ENCODE measurements at regions not wholly inside any gene's neighbourhood (a gene's known extent, or its start where the extent isn't known, plus 50 kb on each side); places are given as distances from the start of the nearest gene placed in this dataset.
A peak's percentile ranks its signal among the peaks of the same experiment; 100 is the strongest.

DNA sequence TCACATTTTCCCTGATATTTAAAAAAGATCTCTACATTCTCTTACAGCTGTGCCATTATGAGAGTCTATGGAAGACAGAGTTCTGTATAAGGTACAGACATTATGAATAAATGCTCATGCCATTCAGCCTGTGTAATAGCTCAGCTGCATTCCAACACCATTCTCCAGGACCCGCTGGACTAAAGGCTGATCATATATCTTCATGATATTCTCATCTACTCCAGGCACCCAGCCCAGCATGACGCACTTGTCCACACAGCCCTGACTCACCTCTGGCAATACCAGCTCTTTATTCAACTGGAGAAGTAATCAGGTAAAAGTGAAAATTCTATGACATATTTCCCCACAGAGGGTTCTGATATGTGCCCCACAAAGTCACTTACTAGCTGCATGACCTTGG lies 437.5 kb upstream of the FGF16 start:
- H2AK9ac ChIP-seq (replicated peaks; ENCODE audit: low read depth, low read length, poor library complexity), result no peak overlapping the region
- H2BK5ac ChIP-seq (ENCODE audit: low read depth, low read length, poor library complexity, severe bottlenecking), result no peak overlapping the region
- no peak for ATAC-seq (ENCODE audit: low read depth)
- dilution Hi-C loops (cut with HindIII; ENCODE audit: low sequenced_read_pairs, unreplicated experiment), result no loop called here
- no peak overlapping the region for H4K5ac ChIP-seq (ENCODE audit: low read depth, low read length)
- BruUV-seq (replicated peaks), result no TSS peak
- H3K14ac ChIP-seq (replicated peaks; ENCODE audit: low read depth, low read length), result no peak overlapping the region
- no peak overlapping the region for H2BK120ac ChIP-seq (ENCODE audit: low read depth, low read length)
- no CpG with 5 or more reads among the region's 2 CpGs for WGBS, 2 experiments (ENCODE audit: extremely low coverage in 2 of 2, insufficient read length in 1 of 2)
- no peak overlapping the region for H3K4ac ChIP-seq (ENCODE audit: low read depth, low read length)
- POLR2A ChIA-PET (ENCODE audit: unreplicated experiment), result no interaction called here
- DNase-seq, result peak; percentile 35
- no peak overlapping the region for H2AFZ ChIP-seq (replicated peaks; ENCODE audit: low read length, poor library complexity)
- H4K20me1 ChIP-seq (ENCODE audit: insufficient read depth, low read length), result no peaks in the 10 kb centered on the region
- H3K36me3 ChIP-seq (ENCODE audit: control insufficient read depth, insufficient read depth, low read length), result no peaks in the 10 kb centered on the region
- no peaks in the 10 kb centered on the region for H3K9me3 ChIP-seq (ENCODE audit: control insufficient read depth, insufficient read depth, low read length)
- no peaks in the 10 kb centered on the region for H3K79me1 ChIP-seq (ENCODE audit: low read depth in 1 of 2, low read length in 2 of 2)
- in situ Hi-C loops (cut with MboI; ENCODE audit: low sequenced_read_pairs), result no loop called here
- no peak overlapping the region for H3K23ac ChIP-seq (ENCODE audit: low read depth, low read length)
- TF ChIP-seq RFX5 (IDR thresholded peaks at IDR 0.05; ENCODE audit: low read depth, low read length), result no peak
- TF ChIP-seq NFE2L2 (IDR thresholded peaks at IDR 0.05; ENCODE audit: low read depth, low read length), result no peak
- no peak for TF ChIP-seq RAD21 (IDR thresholded peaks at IDR 0.05; ENCODE audit: low read length)
- TF ChIP-seq FOS (IDR thresholded peaks at IDR 0.05; ENCODE audit: low read depth, low read length), result no peak
- H3K4me1 ChIP-seq (ENCODE audit: control insufficient read depth, insufficient read depth, low read length), result no peaks in the 10 kb centered on the region
- H3K4me3 ChIP-seq (ENCODE audit: insufficient read depth, low read depth, low read length), result no peak overlapping the region
- no peak overlapping the region for H2AK5ac ChIP-seq (ENCODE audit: low read depth, low read length)
- H3K9me1 ChIP-seq (ENCODE audit: insufficient read depth, low read length), result no peaks in the 10 kb centered on the region
- H4K8ac ChIP-seq (ENCODE audit: low read depth in 2 of 2, low read length in 2 of 2), result no peak overlapping the region
- intact Hi-C loops (cut with micrococcal nuclease), result no loop called here
- CTCF ChIA-PET, result no interaction called here
- H2BK15ac ChIP-seq (ENCODE audit: low read depth, low read length), result no peak overlapping the region
- H3K4me2 ChIP-seq (ENCODE audit: low read depth, low read length), result no peak overlapping the region
- H4K91ac ChIP-seq (ENCODE audit: insufficient read depth, low read depth, low read length), result no peak overlapping the region
- no peak overlapping the region for H3K56ac ChIP-seq (ENCODE audit: extremely low read depth, insufficient read depth, low read length)
- no peak overlapping the region for H3K9ac ChIP-seq (ENCODE audit: low read depth, low read length)
- H2BK20ac ChIP-seq (ENCODE audit: low read depth, low read length), result no peak overlapping the region
- no peak overlapping the region for H3K18ac ChIP-seq (ENCODE audit: low read depth, low read length)
- H3K27ac ChIP-seq (ENCODE audit: insufficient read depth, low read length), result no peak overlapping the region
- no peaks in the 10 kb centered on the region; the same call in 1 of the 2 replicates for H3K27me3 ChIP-seq (ENCODE audit: control insufficient read depth, insufficient read depth, low read length)

All from IMR-90 (cell line).